ENCODE measurements at regions not wholly inside any gene's neighbourhood (a gene's known extent, or its start where the extent isn't known, plus 50 kb on each side); places are given as distances from the start of the nearest gene placed in this dataset.

DNA sequence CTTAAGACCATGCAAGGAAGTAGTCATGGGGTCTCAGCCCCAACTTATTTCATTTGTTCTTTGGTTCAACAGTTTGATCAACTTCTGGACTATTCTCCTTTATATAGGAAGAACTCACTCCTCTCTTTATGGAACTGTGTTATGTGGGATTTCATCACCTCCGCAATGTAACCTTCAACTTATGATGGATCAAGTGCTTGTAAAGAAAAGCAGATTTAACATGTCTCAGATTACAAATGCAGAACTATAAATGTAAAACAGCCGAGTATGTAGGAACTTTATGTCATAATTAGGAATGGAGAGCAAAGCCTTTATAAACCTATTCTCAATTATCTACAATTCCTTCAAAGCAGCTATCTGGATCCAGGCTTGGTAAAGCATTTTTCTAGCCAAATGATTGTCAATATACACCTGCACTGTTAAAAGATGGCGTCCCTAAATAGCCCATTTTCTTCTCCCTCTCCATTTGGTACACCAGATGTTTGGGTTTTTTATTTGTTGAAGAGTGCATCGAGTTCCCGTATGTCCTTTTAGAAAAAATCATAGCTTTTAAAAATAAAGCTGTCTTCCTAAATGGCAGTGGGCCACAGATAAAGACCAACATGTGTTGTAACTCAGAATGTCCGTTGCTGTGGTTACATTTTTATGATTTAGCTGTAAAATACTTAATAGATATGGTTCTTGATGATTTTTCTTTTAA lies 985.1 kb upstream of the SLC35B3 start:
- Histone ChIP-seq H2BK20ac (ENCODE audit: low read depth, low read length, poor library complexity, severe bottlenecking) (no peak overlapping the region), H3T11ph (ENCODE audit: low read length) (no peak overlapping the region), H2AK5ac (ENCODE audit: insufficient read length, low read length) (no peak overlapping the region), H3K27ac (ENCODE audit: insufficient read length, low read depth, low read length) (no peak overlapping the region), H3K9ac (ENCODE audit: extremely low read depth, insufficient read length, low read length) (no peak overlapping the region), H3K4me1 (ENCODE audit: insufficient read depth, low read length) (peaks cover 2% of the 10 kb centered on the region; the same call in 1 of the 2 replicates), H3K27me3 (ENCODE audit: insufficient read depth, low read length) (no peaks in the 10 kb centered on the region), H2BK120ac (ENCODE audit: low read depth, low read length, poor library complexity, severe bottlenecking) (no peak overlapping the region), H4K20me1 (ENCODE audit: control insufficient read depth, insufficient read depth, insufficient read length) (no peaks in the 10 kb centered on the region), H3K9me3 (ENCODE audit: control insufficient read depth, low read depth, low read length) (no peaks in the 10 kb centered on the region), H2BK15ac (ENCODE audit: low read depth, low read length) (no peak overlapping the region), H3K56ac (ENCODE audit: insufficient read length, low read depth, low read length) (no peak overlapping the region), H3K23ac (ENCODE audit: insufficient read length, low read depth, low read length) (no peak overlapping the region), H3K79me1 (ENCODE audit: insufficient read depth, low read depth, low read length, poor library complexity, severe bottlenecking) (no peaks in the 10 kb centered on the region), H3K4me2 (ENCODE audit: insufficient read depth, insufficient read length, low read length) (no peak overlapping the region), H2AFZ (ENCODE audit: low read length) (no peak overlapping the region), H3K18ac (ENCODE audit: insufficient read length, low read depth, low read length) (no peak overlapping the region), H4K8ac (replicated peaks; ENCODE audit: insufficient read length, low read depth, low read length) (no peak overlapping the region), H4K91ac (ENCODE audit: insufficient read length, low read depth, low read length) (no peak overlapping the region), H3K4ac (ENCODE audit: low read depth, low read length) (no peak overlapping the region), H2BK12ac (ENCODE audit: insufficient read length, low read depth, low read length) (no peak overlapping the region), H4K5ac (ENCODE audit: insufficient read length, low read depth, low read length) (no peak overlapping the region), H3K14ac (ENCODE audit: insufficient read depth, low read length) (no peak overlapping the region), H3K79me2 (ENCODE audit: insufficient read depth, low read length) (no peaks in the 10 kb centered on the region), H2BK5ac (ENCODE audit: insufficient read length, low read length) (no peak overlapping the region), H3K23me2 (ENCODE audit: insufficient read length, low read depth, low read length, poor library complexity, severe bottlenecking) (no peaks in the 10 kb centered on the region)
- Mint-ChIP-seq H3K36me3 (ENCODE audit: insufficient read depth in 1 of 3, low read depth in 3 of 3) (no peaks in the 10 kb centered on the region; a peak in 2 of 7 replicates), H3K27me3 (ENCODE audit: low read depth) (no peaks in the 10 kb centered on the region), H3K4me1 (peaks cover 5 to 7% of the 10 kb centered on the region in 2 experiments), H3K9me3 (no peaks in the 10 kb centered on the region), H3K27ac (no peak overlapping the region), H3K4me3 (no peak overlapping the region)
- TF ChIP-seq, protein P1, sequence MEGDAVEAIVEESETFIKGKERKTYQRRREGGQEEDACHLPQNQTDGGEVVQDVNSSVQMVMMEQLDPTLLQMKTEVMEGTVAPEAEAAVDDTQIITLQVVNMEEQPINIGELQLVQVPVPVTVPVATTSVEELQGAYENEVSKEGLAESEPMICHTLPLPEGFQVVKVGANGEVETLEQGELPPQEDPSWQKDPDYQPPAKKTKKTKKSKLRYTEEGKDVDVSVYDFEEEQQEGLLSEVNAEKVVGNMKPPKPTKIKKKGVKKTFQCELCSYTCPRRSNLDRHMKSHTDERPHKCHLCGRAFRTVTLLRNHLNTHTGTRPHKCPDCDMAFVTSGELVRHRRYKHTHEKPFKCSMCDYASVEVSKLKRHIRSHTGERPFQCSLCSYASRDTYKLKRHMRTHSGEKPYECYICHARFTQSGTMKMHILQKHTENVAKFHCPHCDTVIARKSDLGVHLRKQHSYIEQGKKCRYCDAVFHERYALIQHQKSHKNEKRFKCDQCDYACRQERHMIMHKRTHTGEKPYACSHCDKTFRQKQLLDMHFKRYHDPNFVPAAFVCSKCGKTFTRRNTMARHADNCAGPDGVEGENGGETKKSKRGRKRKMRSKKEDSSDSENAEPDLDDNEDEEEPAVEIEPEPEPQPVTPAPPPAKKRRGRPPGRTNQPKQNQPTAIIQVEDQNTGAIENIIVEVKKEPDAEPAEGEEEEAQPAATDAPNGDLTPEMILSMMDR (conservative IDR thresholded peaks at IDR 0.05), result no peak
- no peak for DNase-seq
- WGBS (ENCODE audit: extremely low coverage, insufficient read length, low lambda C conversion rate), result no CpG with 5 or more reads among the region's 6 CpGs

All from H9 (cell line).